Skeletal muscle tissue (tissue), 3 donors: ENCODE measurements at regions not wholly inside any gene's neighbourhood (a gene's known extent, or its start where the extent isn't known, plus 50 kb on each side); places are given as distances from the start of the nearest gene placed in this dataset.
"Not testable (repeated sequence)": the region's sequence is repeated elsewhere in the genome, so short reads cannot be mapped to it uniquely, and the experiment has no call there.

Source experiments
- H3K27ac ChIP-seq: one replicate; pipeline ENCODE4 v1.7.0; 2013; ENCODE audit warnings: mild to moderate bottlenecking, low read depth, low read length, inconsistent platforms
- H3K27me3 ChIP-seq, 3 donors: one replicate each; pipeline ENCODE4 v1.7.0; 2013; ENCODE audit warnings: low read length in 3 of 3; ENCODE audit not compliant: control insufficient read depth in 3 of 3, insufficient read depth in 3 of 3
- H3K36me3 ChIP-seq, 3 donors: one replicate each; pipeline ENCODE4 v1.7.0; 2013; ENCODE audit warnings: low read length in 3 of 3; ENCODE audit not compliant: control insufficient read depth in 3 of 3, insufficient read depth in 3 of 3
- H3K4me1 ChIP-seq, 3 donors: one replicate each; pipeline ENCODE4 v1.7.0; 2013; ENCODE audit warnings: low read length in 3 of 3, mild to moderate bottlenecking in 3 of 3; ENCODE audit not compliant: control insufficient read depth in 3 of 3, insufficient read depth in 3 of 3
- H3K4me3 ChIP-seq, 3 donors: one replicate each; pipeline ENCODE4 v1.7.0; 2013; ENCODE audit warnings: low read length in 3 of 3
- H3K9ac ChIP-seq, 3 donors: one replicate each; pipeline ENCODE4 v1.7.0; 2013; ENCODE audit warnings: low read length in 3 of 3, mild to moderate bottlenecking in 3 of 3, moderate library complexity in 2 of 3, low read depth in 1 of 3
- H3K9me3 ChIP-seq, 3 donors: one replicate each; pipeline ENCODE4 v1.7.0; 2013; ENCODE audit warnings: low read length in 3 of 3; ENCODE audit not compliant: control insufficient read depth in 3 of 3
- donor health status: Osteomylitis.

DNA sequence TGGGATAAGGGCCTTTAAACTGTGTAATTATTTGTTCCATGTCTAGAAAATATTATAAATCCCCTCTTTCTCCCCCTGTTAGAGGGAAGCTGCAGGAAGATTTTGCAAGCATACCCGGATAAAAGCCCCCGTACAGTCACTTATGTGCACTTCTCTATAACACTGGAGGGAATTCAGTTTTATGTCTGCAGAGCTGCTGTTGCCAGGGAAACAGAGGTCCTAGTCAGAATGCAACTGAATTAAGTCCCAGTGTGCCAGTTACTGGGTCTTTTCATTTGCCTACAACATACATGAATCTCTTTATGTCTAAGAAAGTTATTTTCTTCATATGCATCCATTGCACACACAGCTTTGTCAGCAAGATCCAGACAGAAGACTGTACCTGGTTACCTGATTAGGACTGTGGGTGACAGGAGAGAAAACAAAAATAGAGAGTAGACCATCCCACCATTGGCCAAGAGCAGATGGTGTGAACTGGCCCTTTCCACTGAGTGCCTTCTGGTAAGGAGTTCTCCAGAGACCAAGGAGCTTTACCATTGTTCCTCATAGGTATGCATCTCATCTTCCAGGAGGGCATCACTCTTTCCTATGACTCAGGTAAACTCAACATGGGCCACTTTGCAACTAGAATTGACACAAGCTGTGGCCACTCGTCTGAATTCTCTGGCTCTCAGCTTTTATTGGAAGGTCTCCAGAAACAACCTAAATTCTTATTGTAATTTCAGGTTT, 180.8 kb upstream of the PHACTR1 start:
- no peak overlapping the region for H3K4me3 ChIP-seq
- no peaks in the 10 kb centered on the region for H3K9me3 ChIP-seq
- no peak overlapping the region for H3K9ac ChIP-seq
- H3K4me1 ChIP-seq: no peaks in the 10 kb centered on the region
- H3K36me3 ChIP-seq: no peaks in the 10 kb centered on the region
- H3K27ac ChIP-seq: no peak overlapping the region
- no peaks in the 10 kb centered on the region for H3K27me3 ChIP-seq

DNA sequence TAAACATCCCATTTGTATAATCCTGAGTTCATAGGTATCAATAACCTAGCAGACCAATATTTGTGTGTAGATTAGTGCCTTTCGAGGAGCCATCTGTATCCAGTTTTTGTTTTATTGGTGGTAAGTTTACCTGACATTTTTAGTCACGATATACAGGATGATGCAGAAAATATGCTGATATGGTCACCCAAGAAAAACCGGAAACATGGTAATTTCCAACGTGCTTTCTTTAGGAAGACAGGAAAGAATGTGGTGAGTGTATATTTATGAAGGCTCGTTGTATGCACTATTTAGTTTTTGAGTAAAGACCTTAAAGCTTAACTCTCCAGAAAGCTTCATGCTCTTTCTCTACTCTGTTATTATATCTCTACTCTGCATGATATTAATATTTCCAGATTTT, 180.2 kb upstream of the PHACTR1 start:
- Histone ChIP-seq H3K27me3 (no peaks in the 10 kb centered on the region), H3K9ac (no peak overlapping the region), H3K27ac (no peak overlapping the region)

DNA sequence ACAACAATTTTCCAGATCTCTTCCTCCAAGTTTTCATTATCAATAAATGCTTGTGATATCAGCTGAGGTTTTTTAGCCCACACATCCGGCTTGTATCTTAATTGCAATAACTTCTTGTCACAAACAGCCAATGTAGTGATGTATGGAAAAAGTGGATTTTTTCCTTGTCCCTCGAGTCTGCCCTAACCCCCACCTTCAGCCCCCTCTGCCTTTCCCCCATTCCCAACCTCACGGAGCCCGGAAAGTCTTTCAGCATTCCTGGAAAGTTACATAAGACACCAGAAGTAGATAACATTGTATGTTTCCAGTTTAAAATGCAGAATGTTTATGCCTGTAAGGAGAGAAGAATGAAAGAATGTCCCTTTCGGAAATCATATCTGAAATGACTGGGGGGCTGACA, 179.2 kb upstream of the PHACTR1 start:
- Histone ChIP-seq H3K4me1 (no peaks in the 10 kb centered on the region), H3K9ac (no peak overlapping the region), H3K36me3 (no peaks in the 10 kb centered on the region), H3K4me3 (no peak overlapping the region), H3K9me3 (no peaks in the 10 kb centered on the region), H3K27ac (no peak overlapping the region), H3K27me3 (no peaks in the 10 kb centered on the region)

More for the DNA sequence above, 180.2 kb upstream of the PHACTR1 start:
- H3K9me3 ChIP-seq: no peaks in the 10 kb centered on the region
- no peak overlapping the region for H3K4me3 ChIP-seq
- no peaks in the 10 kb centered on the region for H3K36me3 ChIP-seq
- no peaks in the 10 kb centered on the region for H3K4me1 ChIP-seq

DNA sequence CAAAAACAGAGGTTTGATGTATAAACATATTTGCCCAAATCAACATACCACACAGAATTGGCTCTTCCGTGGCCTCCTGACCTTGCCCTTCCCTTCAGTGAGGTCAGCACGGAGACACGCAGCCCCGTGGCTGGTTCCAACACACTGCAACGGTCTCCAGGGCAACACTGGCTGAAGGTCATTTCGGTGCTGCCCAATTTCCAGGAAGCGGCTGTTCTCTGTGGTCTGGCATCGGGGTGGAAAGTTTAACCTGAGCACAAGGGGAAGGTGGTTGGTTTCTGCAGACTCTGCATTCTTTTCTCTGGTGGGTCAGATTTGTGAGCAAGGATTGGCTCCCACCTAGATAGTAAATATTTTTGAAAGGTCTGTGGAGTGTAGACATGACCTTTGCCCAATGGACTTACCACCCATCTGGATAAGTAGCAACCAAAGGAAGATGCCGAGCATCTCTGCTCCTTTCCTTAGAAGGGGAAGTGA, 177.6 kb upstream of the PHACTR1 start:
- Histone ChIP-seq H3K4me1 (no peaks in the 10 kb centered on the region), H3K36me3 (no peaks in the 10 kb centered on the region), H3K9me3 (no peaks in the 10 kb centered on the region), H3K4me3 (no peak overlapping the region), H3K27me3 (no peaks in the 10 kb centered on the region), H3K27ac (no peak overlapping the region), H3K9ac (no peak overlapping the region)

DNA sequence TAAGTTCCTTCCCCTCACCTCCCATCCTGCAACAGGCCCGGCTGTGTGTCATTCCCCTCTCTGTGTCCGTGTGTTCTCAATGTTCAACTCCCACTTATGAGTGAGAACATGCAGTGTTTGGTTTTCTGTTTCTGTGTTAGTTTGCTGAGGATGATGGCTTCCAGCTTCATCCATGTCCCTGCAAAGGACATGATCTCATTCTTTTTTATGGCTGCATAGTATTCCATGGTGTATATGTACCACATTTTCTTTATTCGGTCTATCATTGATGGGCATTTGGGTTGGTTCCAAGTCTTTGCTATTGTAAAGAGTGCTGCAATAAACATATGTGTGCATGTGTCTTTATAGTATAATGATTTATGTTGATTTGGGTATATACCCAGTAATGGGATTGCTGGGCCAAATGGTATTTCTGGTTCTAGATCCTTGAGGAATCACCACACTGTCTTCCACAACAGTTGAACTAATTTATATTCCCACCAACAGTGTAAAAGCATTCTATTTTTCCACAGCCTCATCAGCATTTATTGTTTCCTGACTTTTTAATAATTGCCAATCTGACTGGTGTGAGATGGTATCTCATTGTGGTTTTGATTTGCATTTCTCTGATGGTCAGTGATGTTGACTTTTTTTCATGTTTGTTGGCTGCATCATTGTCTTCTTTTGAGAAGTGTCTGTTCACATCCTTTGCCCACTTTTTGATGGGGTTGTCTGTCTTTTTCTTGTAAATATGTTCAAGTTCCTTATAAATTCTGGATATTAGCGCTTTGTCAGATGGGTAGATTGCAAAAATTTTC, 174.1 kb upstream of the PHACTR1 start:
- not testable (repeated sequence) for H3K36me3 ChIP-seq, H3K4me1 ChIP-seq, H3K27me3 ChIP-seq, H3K27ac ChIP-seq, H3K9ac ChIP-seq, H3K9me3 ChIP-seq, H3K4me3 ChIP-seq

DNA sequence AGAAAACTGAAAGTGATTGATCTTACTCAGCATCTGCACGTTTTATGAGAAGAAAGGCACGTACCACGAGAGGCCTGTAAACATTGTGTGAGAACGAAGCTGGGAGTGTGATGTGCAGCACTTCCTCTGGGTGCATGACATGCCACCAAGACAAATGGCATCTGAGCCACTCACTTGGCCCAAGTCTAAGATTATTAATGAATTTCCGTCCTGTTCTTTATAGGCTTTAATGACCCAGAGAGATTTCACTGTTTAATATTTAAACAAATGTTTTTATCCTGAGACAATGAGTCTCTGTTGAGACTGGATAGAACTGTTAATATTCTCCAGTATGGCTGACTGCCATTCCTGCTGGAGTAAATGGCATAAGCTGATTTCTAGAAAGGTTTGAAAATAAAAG, 172.6 kb upstream of the PHACTR1 start:
- H3K4me1 ChIP-seq: peaks cover 0 to 2% (median 0%) of the 10 kb centered on the region in 3 donors
- H3K36me3 ChIP-seq: no peaks in the 10 kb centered on the region
- H3K27ac ChIP-seq: no peak overlapping the region

DNA sequence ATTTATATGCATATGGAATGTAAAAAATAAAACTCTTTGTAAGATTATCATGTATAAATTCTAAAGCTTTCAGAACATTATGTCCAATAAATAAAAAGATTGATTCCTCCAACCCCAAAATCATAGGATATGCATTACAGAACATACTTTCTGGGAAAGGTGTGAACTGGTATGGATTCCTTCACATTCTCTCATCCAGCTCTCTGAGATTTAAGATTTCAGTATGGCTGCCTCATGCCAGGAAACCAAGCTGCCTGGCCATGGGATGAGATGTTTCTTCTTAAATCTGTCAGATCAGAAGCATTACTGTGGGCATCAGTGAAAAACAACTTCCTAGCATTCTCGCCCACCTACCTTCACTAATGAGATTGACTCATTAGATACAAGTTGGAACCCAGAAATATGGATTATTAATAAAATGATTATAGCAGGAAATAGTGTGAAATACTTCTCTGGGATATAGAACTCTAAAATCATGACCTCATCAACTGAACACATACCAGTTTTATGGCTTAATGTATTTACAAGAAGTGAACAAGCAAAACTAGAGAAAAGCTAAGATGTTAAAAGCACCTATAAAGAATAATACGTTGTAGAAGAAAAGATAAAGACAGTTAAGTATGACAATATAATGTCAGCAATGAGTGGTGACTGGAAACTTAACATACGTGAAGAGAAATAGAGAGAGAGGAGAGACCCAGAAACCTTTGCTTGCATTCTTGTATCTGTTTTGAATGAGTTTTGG, 171.6 kb upstream of the PHACTR1 start:
- Histone ChIP-seq H3K27ac (no peak overlapping the region), H3K9me3 (no peaks in the 10 kb centered on the region), H3K27me3 (no peaks in the 10 kb centered on the region), H3K4me1 (peaks cover 0 to 2% (median 0%) of the 10 kb centered on the region in 3 donors), H3K9ac (no peak overlapping the region), H3K4me3 (no peak overlapping the region), H3K36me3 (no peaks in the 10 kb centered on the region)

More for the DNA sequence above, 172.6 kb upstream of the PHACTR1 start:
- no peaks in the 10 kb centered on the region for H3K9me3 ChIP-seq
- no peak overlapping the region for H3K9ac ChIP-seq
- no peaks in the 10 kb centered on the region for H3K27me3 ChIP-seq
- no peak overlapping the region for H3K4me3 ChIP-seq

GRCh38 chr6:12545619-12546409, 170.8 kb upstream of the PHACTR1 start:
- H3K9me3 ChIP-seq: no peaks in the 10 kb centered on the region
- H3K4me3 ChIP-seq: no peak overlapping the region
- H3K36me3 ChIP-seq: no peaks in the 10 kb centered on the region
- no peak overlapping the region for H3K9ac ChIP-seq
- H3K27ac ChIP-seq: no peak overlapping the region
- peaks cover 0 to 2% (median 0%) of the 10 kb centered on the region in 3 donors for H3K4me1 ChIP-seq
- H3K27me3 ChIP-seq: no peaks in the 10 kb centered on the region

GRCh38 chr6:12546410-12547002, 170.1 kb upstream of the PHACTR1 start:
- H3K36me3 ChIP-seq: no peaks in the 10 kb centered on the region
- H3K27me3 ChIP-seq: no peaks in the 10 kb centered on the region
- no peaks in the 10 kb centered on the region for H3K9me3 ChIP-seq
- no peak overlapping the region for H3K27ac ChIP-seq
- H3K4me3 ChIP-seq: no peak overlapping the region
- no peak overlapping the region for H3K9ac ChIP-seq
- H3K4me1 ChIP-seq: peaks cover 0 to 2% (median 0%) of the 10 kb centered on the region in 3 donors
